WTC11 (cell line): ENCODE measurements at regions not wholly inside any gene's neighbourhood (a gene's known extent, or its start where the extent isn't known, plus 50 kb on each side); places are given as distances from the start of the nearest gene placed in this dataset.

Experiments
- ATAC-seq: fragments of 200-7000 bp; cut with Tn5 transposase; 2 replicates; pipeline ENCODE4 v1.10.0; 2021; ENCODE audit warnings: mild to moderate bottlenecking, moderate library complexity
- CTCF ChIA-PET: fragments of 300-600 bp; sonication (Branson Sonifier 250); formaldehyde crosslinking; loops from one replicate; lab custom pipeline; 2021; ENCODE audit warnings: antibody characterized with exemption; lab: Charles Lee
- POLR2A ChIA-PET: fragments of 350-600 bp; sonication (Branson Sonifier 250); formaldehyde crosslinking; loops from one replicate; lab custom pipeline; 2021; ENCODE audit warnings: antibody characterized with exemption; lab: Charles Lee
- DNase-seq: peaks from one replicate; pipeline ENCODE4 v3.0.0; 2021; ENCODE audit warnings: low spot score
- H3K27ac Mint-ChIP-seq: 2 replicates; pipeline ENCODE4 v1.8.0; 2021; ENCODE audit warnings: mixed read lengths
- H3K27me3 Mint-ChIP-seq: 2 replicates; pipeline ENCODE4 v1.8.0; 2021; ENCODE audit warnings: low read depth, mild to moderate bottlenecking, moderate library complexity, mixed read lengths
- H3K36me3 Mint-ChIP-seq: 2 replicates; pipeline ENCODE4 v1.8.0; 2021; ENCODE audit warnings: mixed read lengths
- H3K4me1 Mint-ChIP-seq: 2 replicates; pipeline ENCODE4 v1.8.0; 2022; ENCODE audit warnings: mixed read lengths
- H3K4me3 Mint-ChIP-seq: 2 replicates; pipeline ENCODE4 v1.8.0; 2021; ENCODE audit warnings: mild to moderate bottlenecking, moderate library complexity, mixed read lengths
- H3K9me3 Mint-ChIP-seq: 2 replicates; pipeline ENCODE4 v1.8.0; 2021; ENCODE audit warnings: mixed read lengths
- CDX4 ChIP-seq: fragments of 250-450 bp; sonication (Bioruptor Pico); IDR thresholded peaks from 2 replicates; pipeline ENCODE4 v1.9.0; 2021; ENCODE audit warnings: moderate library complexity, mild to moderate bottlenecking, inconsistent platforms, borderline replicate concordance
- CTCF ChIP-seq: fragments of 200-600 bp; IDR thresholded peaks from 2 replicates; pipeline ENCODE4 v1.8.0; 2022; ENCODE audit warnings: antibody characterized with exemption
- ETV6 ChIP-seq: sonication (generic); formaldehyde crosslinking; IDR thresholded peaks from 2 replicates; pipeline ENCODE4 v1.8.1; 2022; ENCODE audit warnings: mild to moderate bottlenecking, missing genetic modification reagents
- FOXJ3 ChIP-seq: sonication (generic); formaldehyde crosslinking; IDR thresholded peaks from 2 replicates; pipeline ENCODE4 v1.9.0; 2021; ENCODE audit warnings: missing genetic modification reagents, mild to moderate bottlenecking, borderline replicate concordance
- GABPB1 ChIP-seq: sonication (generic); formaldehyde crosslinking; IDR thresholded peaks from 2 replicates; pipeline ENCODE4 v1.8.1; 2023; ENCODE audit warnings: mild to moderate bottlenecking, missing genetic modification reagents
- IRF2 ChIP-seq: sonication (generic); formaldehyde crosslinking; IDR thresholded peaks from 2 replicates; pipeline ENCODE4 v1.8.0; 2022; ENCODE audit warnings: low read depth, missing genetic modification reagents, borderline replicate concordance
- MXD4 ChIP-seq: fragments of 250-450 bp; sonication (Bioruptor Pico); IDR thresholded peaks from 2 replicates; pipeline ENCODE4 v1.8.0; 2021; ENCODE audit warnings: mild to moderate bottlenecking, moderate library complexity, borderline replicate concordance
- NR2C2 ChIP-seq: sonication (generic); formaldehyde crosslinking; IDR thresholded peaks from 2 replicates; pipeline ENCODE4 v1.8.0; 2022; ENCODE audit warnings: mild to moderate bottlenecking, missing genetic modification reagents
- OVOL2 ChIP-seq: fragments of 250-450 bp; sonication (Bioruptor Pico); IDR thresholded peaks from 2 replicates; pipeline ENCODE4 v1.9.0; 2021; ENCODE audit warnings: mild to moderate bottlenecking, borderline replicate concordance
- ZBTB43 ChIP-seq: sonication (generic); formaldehyde crosslinking; IDR thresholded peaks from 2 replicates; pipeline ENCODE4 v1.8.1; 2023; ENCODE audit warnings: mild to moderate bottlenecking, missing genetic modification reagents
- ZNF219 ChIP-seq: sonication (generic); formaldehyde crosslinking; IDR thresholded peaks from 2 replicates; pipeline ENCODE4 v1.8.0; 2023; ENCODE audit warnings: missing genetic modification reagents, mild to moderate bottlenecking, borderline replicate concordance
- ZNF317 ChIP-seq: sonication (generic); formaldehyde crosslinking; IDR thresholded peaks from 2 replicates; pipeline ENCODE4 v1.8.1; 2023; ENCODE audit warnings: low read depth, mild to moderate bottlenecking, moderate library complexity, missing genetic modification reagents, borderline replicate concordance
- ZNF512 ChIP-seq: sonication (generic); formaldehyde crosslinking; IDR thresholded peaks from 2 replicates; pipeline ENCODE4 v1.8.1; 2022; ENCODE audit warnings: missing genetic modification reagents, borderline replicate concordance
- TF ChIP-seq, protein P1 (sequence below): sonication (generic); formaldehyde crosslinking; IDR thresholded peaks from 2 replicates; pipeline ENCODE4 v1.8.0; 2023; ENCODE audit warnings: missing genetic modification reagents
- TF ChIP-seq, protein P2 (sequence below): sonication (generic); formaldehyde crosslinking; IDR thresholded peaks from 2 replicates; pipeline ENCODE4 v1.8.1; 2022; ENCODE audit warnings: mild to moderate bottlenecking, missing genetic modification reagents, moderate library complexity, borderline replicate concordance

GRCh38 chr9:85303757-85304134 lies 438.0 kb downstream of the AGTPBP1 start:
- DNase-seq (no peak), ATAC-seq (no peak)
- Mint-ChIP-seq H3K36me3 (no peaks in the 10 kb centered on the region), H3K4me1 (no peaks in the 10 kb centered on the region), H3K4me3 (no peak overlapping the region), H3K27ac (no peak overlapping the region), H3K9me3 (peaks cover 3% of the 10 kb centered on the region; the same call in 1 of the 2 replicates), H3K27me3 (peaks cover 5% of the 10 kb centered on the region)
- TF ChIP-seq FOXJ3 (CRISPR knock-in tag): no peak
- TF ChIP-seq MXD4 (CRISPR knock-in tag): no peak
- no peak for TF ChIP-seq IRF2 (CRISPR knock-in tag)
- no peak for TF ChIP-seq NR2C2
- no peak for TF ChIP-seq GABPB1 (CRISPR knock-in tag)
- TF ChIP-seq, protein P1, sequence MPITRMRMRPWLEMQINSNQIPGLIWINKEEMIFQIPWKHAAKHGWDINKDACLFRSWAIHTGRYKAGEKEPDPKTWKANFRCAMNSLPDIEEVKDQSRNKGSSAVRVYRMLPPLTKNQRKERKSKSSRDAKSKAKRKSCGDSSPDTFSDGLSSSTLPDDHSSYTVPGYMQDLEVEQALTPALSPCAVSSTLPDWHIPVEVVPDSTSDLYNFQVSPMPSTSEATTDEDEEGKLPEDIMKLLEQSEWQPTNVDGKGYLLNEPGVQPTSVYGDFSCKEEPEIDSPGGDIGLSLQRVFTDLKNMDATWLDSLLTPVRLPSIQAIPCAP (CRISPR knock-in tag): no peak
- no peak for TF ChIP-seq CDX4
- TF ChIP-seq, protein P2, sequence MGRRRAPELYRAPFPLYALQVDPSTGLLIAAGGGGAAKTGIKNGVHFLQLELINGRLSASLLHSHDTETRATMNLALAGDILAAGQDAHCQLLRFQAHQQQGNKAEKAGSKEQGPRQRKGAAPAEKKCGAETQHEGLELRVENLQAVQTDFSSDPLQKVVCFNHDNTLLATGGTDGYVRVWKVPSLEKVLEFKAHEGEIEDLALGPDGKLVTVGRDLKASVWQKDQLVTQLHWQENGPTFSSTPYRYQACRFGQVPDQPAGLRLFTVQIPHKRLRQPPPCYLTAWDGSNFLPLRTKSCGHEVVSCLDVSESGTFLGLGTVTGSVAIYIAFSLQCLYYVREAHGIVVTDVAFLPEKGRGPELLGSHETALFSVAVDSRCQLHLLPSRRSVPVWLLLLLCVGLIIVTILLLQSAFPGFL (CRISPR knock-in tag): no peak
- no peak for TF ChIP-seq ZNF219
- TF ChIP-seq ZBTB43: no peak
- no peak for TF ChIP-seq ETV6 (CRISPR knock-in tag)
- ChIA-PET POLR2A (no interaction called here), CTCF (no interaction called here)

DNA sequence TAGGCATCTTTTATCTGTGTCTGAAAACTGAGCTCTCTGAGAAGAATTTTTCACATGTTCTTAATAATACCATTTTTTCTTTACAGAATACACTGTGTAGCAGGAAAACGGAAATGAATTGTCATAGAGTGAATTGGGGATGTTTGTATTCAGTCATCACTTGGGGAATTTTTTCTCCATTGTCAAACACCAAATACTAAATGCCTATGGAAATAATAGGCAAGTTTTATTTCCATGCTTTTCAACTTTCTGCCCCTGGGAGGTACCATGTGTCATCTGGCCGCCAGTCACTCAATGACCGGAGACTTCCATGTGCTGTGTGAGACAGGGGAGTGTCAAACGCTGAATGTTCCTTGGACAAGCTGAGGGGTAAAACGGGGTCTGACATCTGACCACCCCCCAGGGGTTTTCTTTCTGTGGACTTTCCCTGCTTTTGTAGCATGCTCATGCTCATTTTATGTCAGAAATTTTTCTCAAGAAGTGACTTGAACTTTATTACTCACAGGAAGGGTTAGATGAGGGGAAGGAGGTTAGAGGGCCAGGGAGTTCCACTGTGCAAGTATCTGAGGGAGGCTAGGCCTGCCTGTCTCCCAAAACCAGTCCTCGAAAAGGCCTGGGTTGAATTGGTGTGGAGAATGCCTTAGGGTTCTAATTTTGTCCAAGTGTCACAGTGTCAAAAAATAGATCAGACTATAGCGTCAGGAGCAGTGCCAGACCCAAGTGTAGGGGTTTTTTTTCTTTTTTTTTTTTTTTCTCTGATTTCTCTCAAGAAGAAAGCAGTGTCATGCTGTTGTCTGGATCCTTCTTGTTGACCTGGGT lies 438.6 kb downstream of the AGTPBP1 start:
- TF ChIP-seq NR2C2 (no peak), ZNF512 (CRISPR knock-in tag) (no peak), OVOL2 (CRISPR knock-in tag) (no peak), ZNF317 (CRISPR knock-in tag) (no peak), CTCF (no peak)
- ChIA-PET POLR2A (no interaction called here), CTCF (no interaction called here)
- Mint-ChIP-seq H3K36me3 (peaks cover 3% of the 10 kb centered on the region), H3K27me3 (peaks cover 7% of the 10 kb centered on the region), H3K9me3 (peaks cover 7% of the 10 kb centered on the region), H3K27ac (no peak overlapping the region), H3K4me3 (no peak overlapping the region), H3K4me1 (no peaks in the 10 kb centered on the region)
- DNase-seq: no peak
- no peak for ATAC-seq
